Endothelial cell of umbilical vein (primary cell): ENCODE measurements at regions not wholly inside any gene's neighbourhood (a gene's known extent, or its start where the extent isn't known, plus 50 kb on each side); places are given as distances from the start of the nearest gene placed in this dataset.

ENCODE experiments used
- BruUV-seq: library from RNA; stranded (reverse); fragments of 400-500 nt; replicated peaks from 2 replicates; lab custom pipeline; 2021; lab: Mats Ljungman, UMichigan
- CTCF ChIA-PET: fragments of 300-600, 350-600 bp; sonication (Branson Sonifier 250); formaldehyde crosslinking; loops from one replicate; lab custom pipeline; 2021; ENCODE audit warnings: antibody characterized with exemption, inconsistent platforms; lab: Charles Lee
- POLR2A ChIA-PET: fragments of 300-600, 350-600 bp; sonication (Branson Sonifier 250); formaldehyde crosslinking; loops from one replicate; lab custom pipeline; 2021; ENCODE audit warnings: antibody characterized with exemption, inconsistent platforms; lab: Charles Lee
- DNase-seq: peaks from one replicate; pipeline ENCODE4 v3.0.0-alpha.2; 2011; ENCODE audit warnings: low read depth, low spot score
- FAIRE-seq: peaks from 2 replicates; lab custom pipeline; 2011; peaks lifted over from hg19 to GRCh38; lab: Jason Lieb, UNC
- H2AFZ ChIP-seq: 2 replicates; pipeline ENCODE4 v1.6.0; 2012; ENCODE audit warnings: low read depth, low read length, control low read depth, inconsistent platforms
- H3K27ac ChIP-seq: 2 replicates; pipeline ENCODE4 v1.5.1; 2011; ENCODE audit warnings: low read depth, mild to moderate bottlenecking, control low read depth, low read length, moderate library complexity; ENCODE audit not compliant: insufficient read depth
- H3K27me3 ChIP-seq, 2 experiments: 2 replicates each; pipeline versions ENCODE4 v1.6.0 to v1.6.1; 2011; ENCODE audit warnings: low read length in 2 of 2, mixed read lengths in 1 of 2; ENCODE audit not compliant: control insufficient read depth in 2 of 2, insufficient read depth in 2 of 2
- H3K36me3 ChIP-seq, 2 experiments: 2 replicates in 1 of 2; 3 replicates in 1 of 2; pipeline ENCODE4 v1.5.1; 2011; ENCODE audit warnings: low read length in 2 of 2, mild to moderate bottlenecking in 1 of 2, moderate library complexity in 1 of 2; ENCODE audit not compliant: control insufficient read depth in 2 of 2, insufficient read depth in 2 of 2; ENCODE audit errors: extremely low read depth in 1 of 2
- H3K4me1 ChIP-seq: 3 replicates; pipeline ENCODE4 v1.5.1; 2011; ENCODE audit warnings: mild to moderate bottlenecking, low read length; ENCODE audit not compliant: control insufficient read depth, insufficient read depth; ENCODE audit errors: extremely low read depth
- H3K4me2 ChIP-seq: 2 replicates; pipeline ENCODE4 v1.6.1; 2011; ENCODE audit warnings: low read length, control low read depth, mixed read lengths; ENCODE audit not compliant: insufficient read depth
- H3K4me3 ChIP-seq, 3 experiments: fragments of 200-600 bp in 1 of 3; sonication (generic), shearing (Covaris generic) in 1 of 3; replicated peaks in 1 of 3; 2 replicates each; pipeline ENCODE4 v1.5.1; 2011 to 2016; ENCODE audit warnings: control low read depth in 3 of 3, low read length in 3 of 3, mild to moderate bottlenecking in 2 of 3, inconsistent platforms in 1 of 3, low read depth in 1 of 3, moderate library complexity in 1 of 3; ENCODE audit not compliant: insufficient read depth in 1 of 3
- H3K79me2 ChIP-seq: 2 replicates; pipeline ENCODE4 v1.6.0; 2012; ENCODE audit warnings: low read length, inconsistent platforms; ENCODE audit not compliant: control insufficient read depth, insufficient read depth
- H3K9ac ChIP-seq: replicated peaks from 2 replicates; pipeline ENCODE3; 2011; ENCODE audit warnings: low read length, control low read depth; ENCODE audit not compliant: insufficient read depth; ENCODE audit errors: extremely low read depth
- H3K9me1 ChIP-seq: replicated peaks from 3 replicates; pipeline ENCODE4 v1.6.0; 2011; ENCODE audit warnings: mild to moderate bottlenecking, low read length; ENCODE audit not compliant: control insufficient read depth, insufficient read depth; ENCODE audit errors: extremely low read depth
- H3K9me3 ChIP-seq: replicated peaks from 2 replicates; pipeline ENCODE4 v1.5.1; 2012; ENCODE audit warnings: low read length, inconsistent platforms; ENCODE audit not compliant: control insufficient read depth, insufficient read depth
- H4K20me1 ChIP-seq: replicated peaks from 2 replicates; pipeline ENCODE3; 2011; ENCODE audit warnings: mild to moderate bottlenecking, low read length; ENCODE audit not compliant: control insufficient read depth, insufficient read depth; ENCODE audit errors: extremely low read depth
- EZH2 ChIP-seq: IDR thresholded peaks from 2 replicates; pipeline ENCODE4 v1.6.1; 2012; ENCODE audit warnings: borderline replicate concordance, low read depth, mild to moderate bottlenecking, moderate library complexity, low read length, inconsistent platforms; ENCODE audit not compliant: severe bottlenecking
- FOS ChIP-seq: IDR thresholded peaks from 2 replicates; pipeline ENCODE4 v1.6.1; 2011; ENCODE audit warnings: mild to moderate bottlenecking, low read length, moderate library complexity, borderline replicate concordance; ENCODE audit not compliant: insufficient read depth
- GATA2 ChIP-seq: IDR thresholded peaks from 2 replicates; pipeline ENCODE4 v1.7.0; 2011; ENCODE audit warnings: low read depth, mild to moderate bottlenecking, moderate library complexity, mixed read lengths, low read length; ENCODE audit not compliant: insufficient read length, insufficient read depth
- JUN ChIP-seq: IDR thresholded peaks from 2 replicates; pipeline ENCODE4 v1.6.1; 2011; ENCODE audit warnings: borderline replicate concordance, low read depth; ENCODE audit not compliant: insufficient read length, insufficient read depth
- MYC ChIP-seq: IDR thresholded peaks from one replicate; pipeline ENCODE4 v1.6.1; 2011; ENCODE audit warnings: mild to moderate bottlenecking, low read depth, low read length
- POLR2A ChIP-seq: IDR thresholded peaks from 2 replicates; pipeline ENCODE4 v1.6.1; 2012; ENCODE audit warnings: low read depth, mild to moderate bottlenecking, control low read depth, low read length
- POLR2AphosphoS5 ChIP-seq: IDR thresholded peaks from 2 replicates; pipeline ENCODE4 v1.6.1; 2012; ENCODE audit warnings: low read depth, mild to moderate bottlenecking, control low read depth, low read length, moderate library complexity; ENCODE audit not compliant: insufficient read depth
- dilution Hi-C: fragments of 300-500 bp; cut with MboI; formaldehyde crosslinking; loops from one replicate; pipeline ENCODE4 v1.15.0; 2019; ENCODE audit warnings: low sequenced_read_pairs; ENCODE audit not compliant: extremely low pct_ligation_motif_present
- intact Hi-C: fragments of 100-400 bp; cut with micrococcal nuclease; formaldehyde crosslinking; loops from one replicate; pipeline ENCODE4 v1.10.0; 2022
- TF ChIP-seq, protein P1 (sequence below): IDR thresholded peaks from 2 replicates; pipeline ENCODE4 v1.6.1; 2011; ENCODE audit not compliant: insufficient read depth, insufficient read length
- TF ChIP-seq, protein P2 (sequence below), 2 donors: IDR thresholded peaks; 1 replicate in 1 of 2; 2 replicates in 1 of 2; pipeline ENCODE4 v1.5.1; 2011; ENCODE audit warnings: low read length in 2 of 2, mild to moderate bottlenecking in 2 of 2, moderate library complexity in 2 of 2, control low read depth in 1 of 2, inconsistent platforms in 1 of 2, low read depth in 1 of 2; ENCODE audit not compliant: insufficient read depth in 1 of 2; ENCODE audit errors: extremely low read depth in 1 of 2

DNA sequence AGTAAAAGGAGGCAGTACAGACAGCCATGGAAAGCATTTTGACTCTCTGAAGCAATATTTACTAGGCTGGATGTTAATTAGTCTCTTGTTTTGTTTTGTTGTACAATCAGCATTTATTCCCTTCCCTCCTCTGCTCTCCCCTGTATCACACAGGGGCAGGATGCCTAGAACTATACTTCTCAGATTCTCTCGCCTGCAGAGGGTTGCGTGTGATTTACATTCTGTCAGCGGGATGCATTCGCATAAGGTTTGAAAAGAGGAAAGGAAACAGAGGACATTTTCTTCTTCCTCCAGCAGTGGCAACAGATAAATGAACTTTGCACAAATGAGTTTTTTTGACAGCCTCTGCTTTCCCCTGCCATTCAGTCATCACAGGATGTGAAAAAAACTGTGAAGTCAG is 188.3 kb downstream of the RSL24D1 start:
- Histone ChIP-seq H3K27me3 (no peaks in the 10 kb centered on the region), H3K79me2 (no peaks in the 10 kb centered on the region), H3K36me3 (no peaks in the 10 kb centered on the region), H3K4me3 (no peak overlapping the region), H3K9me3 (no peaks in the 10 kb centered on the region), H2AFZ (no peak overlapping the region), H3K9ac (no peak overlapping the region), H4K20me1 (no peaks in the 10 kb centered on the region), H3K27ac (no peak overlapping the region), H3K9me1 (no peaks in the 10 kb centered on the region), H3K4me1 (no peaks in the 10 kb centered on the region), H3K4me2 (no peak overlapping the region)
- no peak for DNase-seq
- dilution Hi-C loops: no loop called here
- TF ChIP-seq GATA2 (no peak), POLR2A (no peak), POLR2AphosphoS5 (no peak), MYC (no peak)
- TF ChIP-seq, protein P1, sequence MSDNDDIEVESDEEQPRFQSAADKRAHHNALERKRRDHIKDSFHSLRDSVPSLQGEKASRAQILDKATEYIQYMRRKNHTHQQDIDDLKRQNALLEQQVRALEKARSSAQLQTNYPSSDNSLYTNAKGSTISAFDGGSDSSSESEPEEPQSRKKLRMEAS: no peak
- no TSS peak for BruUV-seq
- ChIA-PET POLR2A (no interaction called here), CTCF (no interaction called here)
- intact Hi-C loops: no loop called here
- no peak for FAIRE-seq

DNA sequence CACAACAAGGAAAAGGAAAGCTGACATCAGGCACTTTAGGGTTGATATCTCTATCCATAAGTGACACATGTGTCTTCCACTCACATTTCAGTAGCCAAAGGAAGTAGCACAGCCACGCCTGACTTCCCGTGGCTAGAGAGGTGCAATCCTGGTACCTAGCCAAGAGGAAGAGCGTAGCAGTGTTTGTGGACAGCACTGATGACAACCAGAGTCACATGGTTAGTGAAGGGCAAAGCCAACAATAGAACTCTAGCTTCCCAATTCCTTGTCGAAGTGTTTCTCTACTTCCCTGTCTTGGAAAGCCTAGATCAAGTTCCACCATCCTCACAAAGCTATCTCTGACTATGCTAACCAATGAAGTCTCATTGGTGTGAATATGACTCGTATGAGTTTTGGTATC is 189.2 kb downstream of the RSL24D1 start:
- ChIA-PET POLR2A (no interaction called here), CTCF (no interaction called here)
- TF ChIP-seq, protein P2, sequence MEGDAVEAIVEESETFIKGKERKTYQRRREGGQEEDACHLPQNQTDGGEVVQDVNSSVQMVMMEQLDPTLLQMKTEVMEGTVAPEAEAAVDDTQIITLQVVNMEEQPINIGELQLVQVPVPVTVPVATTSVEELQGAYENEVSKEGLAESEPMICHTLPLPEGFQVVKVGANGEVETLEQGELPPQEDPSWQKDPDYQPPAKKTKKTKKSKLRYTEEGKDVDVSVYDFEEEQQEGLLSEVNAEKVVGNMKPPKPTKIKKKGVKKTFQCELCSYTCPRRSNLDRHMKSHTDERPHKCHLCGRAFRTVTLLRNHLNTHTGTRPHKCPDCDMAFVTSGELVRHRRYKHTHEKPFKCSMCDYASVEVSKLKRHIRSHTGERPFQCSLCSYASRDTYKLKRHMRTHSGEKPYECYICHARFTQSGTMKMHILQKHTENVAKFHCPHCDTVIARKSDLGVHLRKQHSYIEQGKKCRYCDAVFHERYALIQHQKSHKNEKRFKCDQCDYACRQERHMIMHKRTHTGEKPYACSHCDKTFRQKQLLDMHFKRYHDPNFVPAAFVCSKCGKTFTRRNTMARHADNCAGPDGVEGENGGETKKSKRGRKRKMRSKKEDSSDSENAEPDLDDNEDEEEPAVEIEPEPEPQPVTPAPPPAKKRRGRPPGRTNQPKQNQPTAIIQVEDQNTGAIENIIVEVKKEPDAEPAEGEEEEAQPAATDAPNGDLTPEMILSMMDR (IDR thresholded peaks at IDR 0.05; ENCODE audit: extremely low read depth in 1 of 2, insufficient read depth in 1 of 2, low read depth in 1 of 2, low read length in 2 of 2): no peak
- TF ChIP-seq POLR2A (no peak), EZH2 (no peak), FOS (no peak), JUN (no peak), POLR2AphosphoS5 (no peak), GATA2 (no peak), MYC (no peak)
- TF ChIP-seq, protein P1: no peak
- dilution Hi-C loops: no loop called here
- H3K79me2 ChIP-seq: no peaks in the 10 kb centered on the region
- FAIRE-seq (no peak), DNase-seq (no peak)
- H3K4me2 ChIP-seq: no peak overlapping the region
- H2AFZ ChIP-seq: no peak overlapping the region
- no peak overlapping the region for H3K27ac ChIP-seq
- no TSS peak for BruUV-seq
- H3K9ac ChIP-seq: no peak overlapping the region
- H3K9me3 ChIP-seq: no peaks in the 10 kb centered on the region
- no peaks in the 10 kb centered on the region for H3K27me3 ChIP-seq
- H3K36me3 ChIP-seq: no peaks in the 10 kb centered on the region
- H3K9me1 ChIP-seq: no peaks in the 10 kb centered on the region
- H3K4me1 ChIP-seq: no peaks in the 10 kb centered on the region
- H3K4me3 ChIP-seq: no peak overlapping the region
- intact Hi-C loops: no loop called here
- H4K20me1 ChIP-seq: no peaks in the 10 kb centered on the region
